ENCODE measurements at regions not wholly inside any gene's neighbourhood (a gene's known extent, or its start where the extent isn't known, plus 50 kb on each side); places are given as distances from the start of the nearest gene placed in this dataset.
"Not testable (repeated sequence)": the region's sequence is repeated elsewhere in the genome, so short reads cannot be mapped to it uniquely, and the experiment has no call there.

- DNase-seq = not testable (repeated sequence)
These were observed 81.5 kb downstream of the TRIM69 start for GRCh38 chr15:44817797-44818196.

- DNase-seq = not testable (repeated sequence)
These were observed 83.1 kb downstream of the TRIM69 start for GRCh38 chr15:44819331-44819987.

GRCh38 chr15:44820535-44820934 is 84.2 kb downstream of the TRIM69 start:
- DNase-seq = not testable (repeated sequence)

GRCh38 chr15:44820967-44821366 is 84.6 kb downstream of the TRIM69 start:
- not testable (repeated sequence) for DNase-seq

- DNase-seq = not testable (repeated sequence)
These were observed 88.2 kb downstream of the TRIM69 start for GRCh38 chr15:44824277-44825145.

GRCh38 chr15:44826583-44826982 is 90.3 kb downstream of the TRIM69 start:
- not testable (repeated sequence) for DNase-seq

- not testable (repeated sequence) for DNase-seq
These were observed 92.0 kb downstream of the TRIM69 start for GRCh38 chr15:44828229-44828914.

- not testable (repeated sequence) for DNase-seq
These were observed 92.8 kb downstream of the TRIM69 start for GRCh38 chr15:44829150-44829549.

- not testable (repeated sequence) for DNase-seq
These were observed 94.5 kb downstream of the TRIM69 start for GRCh38 chr15:44830692-44831408.

GRCh38 chr15:44831409-44831741 is 95.0 kb downstream of the TRIM69 start:
- DNase-seq = not testable (repeated sequence)

- DNase-seq = not testable (repeated sequence)
These were observed 95.8 kb downstream of the TRIM69 start for GRCh38 chr15:44832133-44832532.

GRCh38 chr15:44833081-44833480 is 96.8 kb downstream of the TRIM69 start:
- DNase-seq = not testable (repeated sequence)

GRCh38 chr15:44833761-44834160 is 97.4 kb downstream of the TRIM69 start:
- not testable (repeated sequence) for DNase-seq

- DNase-seq = not testable (repeated sequence)
These were observed 98.8 kb downstream of the TRIM69 start for GRCh38 chr15:44835082-44835481.

- DNase-seq = no peak
These were observed 99.8 kb downstream of the TRIM69 start for GRCh38 chr15:44836094-44836493.

GRCh38 chr15:44838929-44839328 is 102.6 kb downstream of the TRIM69 start:
- not testable (repeated sequence) for DNase-seq

- not testable (repeated sequence) for DNase-seq
These were observed 105.4 kb downstream of the TRIM69 start for GRCh38 chr15:44841762-44842161.

- not testable (repeated sequence) for DNase-seq
These were observed 106.6 kb downstream of the TRIM69 start for GRCh38 chr15:44842883-44843282.

- not testable (repeated sequence) for DNase-seq
These were observed 108.6 kb downstream of the TRIM69 start for GRCh38 chr15:44844936-44845335.

- not testable (repeated sequence) for DNase-seq
These were observed 109.8 kb downstream of the TRIM69 start for GRCh38 chr15:44846156-44846555.

GRCh38 chr15:44847555-44847954 is 108.9 kb upstream of the TERB2 start:
- DNase-seq = not testable (repeated sequence)

- DNase-seq = not testable (repeated sequence)
These were observed 107.6 kb upstream of the TERB2 start for GRCh38 chr15:44848859-44849258.
